ENCODE measurements at regions not wholly inside any gene's neighbourhood (a gene's known extent, or its start where the extent isn't known, plus 50 kb on each side); places are given as distances from the start of the nearest gene placed in this dataset.
A peak's percentile ranks its signal among the peaks of the same experiment; 100 is the strongest.
"Not testable (repeated sequence)": the region's sequence is repeated elsewhere in the genome, so short reads cannot be mapped to it uniquely, and the experiment has no call there.

DNA sequence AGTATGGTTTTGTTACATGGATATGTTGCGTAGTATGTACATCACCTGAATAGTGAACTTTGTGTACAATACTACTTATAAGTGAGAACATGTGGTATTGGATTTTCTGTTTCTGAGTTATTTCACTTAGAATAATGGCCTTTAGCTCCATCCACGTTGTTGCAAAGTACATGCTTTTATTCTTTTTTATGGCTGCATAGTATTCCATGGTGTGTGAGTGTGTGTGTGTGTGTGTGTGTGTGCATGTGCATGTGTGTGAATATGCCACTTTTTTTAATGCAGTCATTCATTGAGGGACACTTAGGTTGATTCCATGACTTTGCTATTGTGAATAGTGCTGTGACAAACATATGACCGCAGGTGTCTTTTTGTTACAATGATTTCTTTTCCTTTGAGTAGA is 147.8 kb downstream of the LEPR start:
- no peak overlapping the region for H2BK120ac ChIP-seq (ENCODE audit: insufficient read depth, low read length, poor library complexity)
- H3K4me2 ChIP-seq (ENCODE audit: low read length), result no peak overlapping the region
- no peaks in the 10 kb centered on the region for H3K4me1 ChIP-seq (ENCODE audit: control insufficient read depth in 1 of 2, insufficient read depth in 2 of 2, low read length in 2 of 2)
- no peak overlapping the region for H3K9ac ChIP-seq (ENCODE audit: low read length)
- H4K12ac ChIP-seq (ENCODE audit: low read depth, low read length), result no peak overlapping the region
- H4K8ac ChIP-seq (ENCODE audit: low read depth, low read length), result no peak overlapping the region
- no peak overlapping the region for H2BK12ac ChIP-seq (ENCODE audit: low read length)
- H3K79me1 ChIP-seq (ENCODE audit: low read length), result no peaks in the 10 kb centered on the region
- no peaks in the 10 kb centered on the region for H3K36me3 ChIP-seq (ENCODE audit: control insufficient read depth in 1 of 2, insufficient read depth in 2 of 2, low read length in 2 of 2)
- H2AK5ac ChIP-seq (ENCODE audit: low read length), result no peak overlapping the region
- no peak overlapping the region for H3K14ac ChIP-seq (ENCODE audit: low read length)
- H3K4ac ChIP-seq (ENCODE audit: low read depth, low read length), result no peak overlapping the region
- H3K4me3 ChIP-seq (ENCODE audit: low read depth, low read length), result no peak overlapping the region
- WGBS (ENCODE audit: extremely low coverage, insufficient coverage, insufficient read length), result no CpG with 5 or more reads among the region's 3 CpGs
- H3K23ac ChIP-seq (ENCODE audit: low read length), result no peak overlapping the region
- H2BK5ac ChIP-seq (ENCODE audit: low read depth, low read length, poor library complexity), result no peak overlapping the region
- H2AFZ ChIP-seq (ENCODE audit: insufficient read depth, low read length, poor library complexity), result no peak overlapping the region
- no peaks in the 10 kb centered on the region for H3K27me3 ChIP-seq (ENCODE audit: insufficient read depth, low read length)
- no peaks in the 10 kb centered on the region for H3K9me3 ChIP-seq (ENCODE audit: insufficient read depth, low read depth, low read length)
- H3K18ac ChIP-seq (ENCODE audit: low read length), result no peak overlapping the region
- no peak overlapping the region for H3K27ac ChIP-seq (ENCODE audit: low read depth, low read length)
- no peak overlapping the region for H4K91ac ChIP-seq (ENCODE audit: low read depth, low read length)
- DNase-seq, result no peak
- no peaks in the 10 kb centered on the region for H3K79me2 ChIP-seq (ENCODE audit: control insufficient read depth, insufficient read depth, low read length, poor library complexity)

DNA sequence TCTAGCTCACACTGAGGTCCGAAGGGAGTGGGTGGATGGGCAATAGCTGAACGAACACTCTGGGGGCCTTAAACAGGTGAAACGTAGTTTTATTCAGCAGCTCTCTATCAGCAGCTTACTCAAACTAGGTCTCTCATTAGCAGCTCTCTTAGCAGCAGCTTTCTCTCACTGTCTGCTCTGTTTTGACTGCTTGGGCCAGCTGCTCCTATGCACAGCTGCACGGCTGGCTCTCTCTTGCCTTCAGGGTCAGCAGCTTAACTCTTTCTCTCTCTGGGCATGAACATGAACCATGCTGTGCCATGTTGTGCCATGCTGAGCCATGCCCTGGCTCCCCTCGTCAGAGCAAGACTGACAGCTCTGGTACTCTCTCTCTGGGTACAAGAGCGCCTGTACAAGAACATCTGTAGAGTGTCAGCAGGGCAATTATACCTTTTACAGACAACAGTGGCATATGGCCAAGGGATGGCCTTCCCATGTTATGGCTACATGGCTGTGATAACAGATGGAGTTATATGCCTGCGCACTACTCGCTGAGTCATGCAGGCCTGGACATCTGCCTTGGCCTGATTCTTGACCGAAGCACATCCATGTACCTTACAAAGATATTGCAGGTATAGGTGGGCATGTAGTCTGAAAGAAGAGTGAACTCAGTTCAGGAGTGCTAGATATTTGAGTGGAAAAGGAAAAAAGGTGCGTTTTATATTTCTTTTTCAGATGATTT is 152.4 kb downstream of the LEPR start:
- Histone ChIP-seq H2AFZ (ENCODE audit: insufficient read depth, low read length, poor library complexity) (no peak overlapping the region), H3K23ac (ENCODE audit: low read length) (no peak overlapping the region)
- no peak for DNase-seq

DNA sequence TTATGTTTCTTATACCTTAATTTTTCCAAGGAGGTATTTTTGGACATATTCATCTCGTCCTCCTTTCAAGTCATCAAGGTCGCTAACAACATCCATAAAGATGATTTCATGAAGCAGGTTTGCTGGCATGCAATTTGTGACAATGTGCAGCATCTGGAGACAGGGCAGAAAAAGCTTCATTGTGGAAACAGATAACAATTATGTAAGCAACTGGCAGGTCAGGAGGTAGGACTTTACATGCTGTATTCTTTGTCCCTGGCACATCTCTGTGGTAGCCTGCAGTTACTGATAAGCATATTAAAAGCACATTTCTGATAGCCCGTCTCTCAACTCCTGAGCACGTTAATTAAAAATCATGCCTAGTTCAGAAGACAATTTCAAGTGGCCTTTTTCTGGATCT is 156.8 kb downstream of the LEPR start:
- no peak overlapping the region for H3K4me3 ChIP-seq (ENCODE audit: low read depth, low read length)
- H3K27ac ChIP-seq (ENCODE audit: low read depth, low read length), result no peak overlapping the region
- H3K79me2 ChIP-seq (ENCODE audit: control insufficient read depth, insufficient read depth, low read length, poor library complexity), result no peaks in the 10 kb centered on the region
- no peak overlapping the region for H3K18ac ChIP-seq (ENCODE audit: low read length)
- no peak overlapping the region for H2BK120ac ChIP-seq (ENCODE audit: insufficient read depth, low read length, poor library complexity)
- no CpG with 5 or more reads among the region's 4 CpGs for WGBS (ENCODE audit: extremely low coverage, insufficient coverage, insufficient read length)
- H3K79me1 ChIP-seq (ENCODE audit: low read length), result no peaks in the 10 kb centered on the region
- H4K8ac ChIP-seq (ENCODE audit: low read depth, low read length), result no peak overlapping the region
- H2AK5ac ChIP-seq (ENCODE audit: low read length), result no peak overlapping the region
- no peak overlapping the region for H2BK12ac ChIP-seq (ENCODE audit: low read length)
- no peak overlapping the region for H4K91ac ChIP-seq (ENCODE audit: low read depth, low read length)
- no peaks in the 10 kb centered on the region for H3K4me1 ChIP-seq (ENCODE audit: control insufficient read depth in 1 of 2, insufficient read depth in 2 of 2, low read length in 2 of 2)
- DNase-seq, result no peak
- no peak overlapping the region for H2BK5ac ChIP-seq (ENCODE audit: low read depth, low read length, poor library complexity)
- H3K14ac ChIP-seq (ENCODE audit: low read length), result no peak overlapping the region
- no peak overlapping the region for H3K9ac ChIP-seq (ENCODE audit: low read length)
- no peak overlapping the region for H4K12ac ChIP-seq (ENCODE audit: low read depth, low read length)
- no peaks in the 10 kb centered on the region for H3K27me3 ChIP-seq (ENCODE audit: insufficient read depth, low read length)
- H3K9me3 ChIP-seq (ENCODE audit: insufficient read depth, low read depth, low read length), result peaks cover 3% of the 10 kb centered on the region
- peaks cover 0 to 1% of the 10 kb centered on the region in 2 experiments for H3K36me3 ChIP-seq (ENCODE audit: control insufficient read depth in 1 of 2, insufficient read depth in 2 of 2, low read length in 2 of 2)
- no peak overlapping the region for H3K23ac ChIP-seq (ENCODE audit: low read length)
- H2AFZ ChIP-seq (ENCODE audit: insufficient read depth, low read length, poor library complexity), result no peak overlapping the region
- no peak overlapping the region for H3K4ac ChIP-seq (ENCODE audit: low read depth, low read length)
- H3K4me2 ChIP-seq (ENCODE audit: low read length), result no peak overlapping the region

More for the DNA sequence above, 152.4 kb downstream of the LEPR start:
- no CpG with 5 or more reads among the region's 10 CpGs for WGBS (ENCODE audit: extremely low coverage, insufficient coverage, insufficient read length)
- Histone ChIP-seq H3K4ac (ENCODE audit: low read depth, low read length) (no peak overlapping the region), H4K91ac (ENCODE audit: low read depth, low read length) (no peak overlapping the region), H3K27me3 (ENCODE audit: insufficient read depth, low read length) (no peaks in the 10 kb centered on the region), H3K9me3 (ENCODE audit: insufficient read depth, low read depth, low read length) (peaks cover 3% of the 10 kb centered on the region), H3K4me1 (ENCODE audit: control insufficient read depth in 1 of 2, insufficient read depth in 2 of 2, low read length in 2 of 2) (no peaks in the 10 kb centered on the region), H3K79me1 (ENCODE audit: low read length) (no peaks in the 10 kb centered on the region), H3K27ac (ENCODE audit: low read depth, low read length) (no peak overlapping the region), H2AK5ac (ENCODE audit: low read length) (no peak overlapping the region), H2BK120ac (ENCODE audit: insufficient read depth, low read length, poor library complexity) (no peak overlapping the region), H4K12ac (ENCODE audit: low read depth, low read length) (no peak overlapping the region), H2BK12ac (ENCODE audit: low read length) (no peak overlapping the region), H3K4me3 (ENCODE audit: low read depth, low read length) (no peak overlapping the region), H3K9ac (ENCODE audit: low read length) (no peak overlapping the region), H2BK5ac (ENCODE audit: low read depth, low read length, poor library complexity) (no peak overlapping the region), H3K36me3 (ENCODE audit: control insufficient read depth in 1 of 2, insufficient read depth in 2 of 2, low read length in 2 of 2) (peaks cover 0 to 1% of the 10 kb centered on the region in 2 experiments), H3K18ac (ENCODE audit: low read length) (no peak overlapping the region), H3K14ac (ENCODE audit: low read length) (no peak overlapping the region), H3K4me2 (ENCODE audit: low read length) (no peak overlapping the region), H3K79me2 (ENCODE audit: control insufficient read depth, insufficient read depth, low read length, poor library complexity) (no peaks in the 10 kb centered on the region), H4K8ac (ENCODE audit: low read depth, low read length) (no peak overlapping the region)

DNA sequence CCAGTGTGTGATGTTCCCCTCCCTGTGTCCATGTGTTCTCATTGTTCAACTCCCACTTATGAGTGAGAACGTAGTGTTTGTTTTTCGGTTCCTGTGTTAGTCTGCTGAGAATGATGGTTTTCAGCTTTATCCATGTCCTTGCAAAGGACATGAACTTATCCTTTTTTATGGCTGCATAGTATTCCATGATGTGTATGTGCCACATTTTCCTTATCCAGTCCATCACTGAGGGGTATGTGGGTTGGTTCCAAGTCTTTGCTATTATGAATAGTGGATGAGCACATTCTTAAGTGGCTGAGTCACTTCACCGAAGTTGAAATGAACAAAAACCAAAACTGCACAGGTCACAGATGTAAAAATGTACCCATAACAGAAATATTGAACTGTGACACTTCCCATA is 157.5 kb downstream of the LEPR start:
- WGBS (ENCODE audit: extremely low coverage, insufficient coverage, insufficient read length), result no CpG with 5 or more reads among the region's 3 CpGs
- H3K27ac ChIP-seq (ENCODE audit: low read depth, low read length), result not testable (repeated sequence)

More for the DNA sequence above, 157.5 kb downstream of the LEPR start:
- H3K18ac ChIP-seq (ENCODE audit: low read length); H3K27me3 ChIP-seq (ENCODE audit: insufficient read depth, low read length); H3K9ac ChIP-seq (ENCODE audit: low read length); H4K12ac ChIP-seq (ENCODE audit: low read depth, low read length); H2BK5ac ChIP-seq (ENCODE audit: low read depth, low read length, poor library complexity); H2AFZ ChIP-seq (ENCODE audit: insufficient read depth, low read length, poor library complexity); H3K79me1 ChIP-seq (ENCODE audit: low read length); H3K4ac ChIP-seq (ENCODE audit: low read depth, low read length); H3K4me1 ChIP-seq (ENCODE audit: control insufficient read depth in 1 of 2, insufficient read depth in 2 of 2, low read length in 2 of 2); H4K8ac ChIP-seq (ENCODE audit: low read depth, low read length); H3K4me3 ChIP-seq (ENCODE audit: low read depth, low read length); H3K23ac ChIP-seq (ENCODE audit: low read length); H2BK120ac ChIP-seq (ENCODE audit: insufficient read depth, low read length, poor library complexity); H3K79me2 ChIP-seq (ENCODE audit: control insufficient read depth, insufficient read depth, low read length, poor library complexity); H3K4me2 ChIP-seq (ENCODE audit: low read length); H3K36me3 ChIP-seq (ENCODE audit: control insufficient read depth in 1 of 2, insufficient read depth in 2 of 2, low read length in 2 of 2); H4K91ac ChIP-seq (ENCODE audit: low read depth, low read length); H2BK12ac ChIP-seq (ENCODE audit: low read length); H3K14ac ChIP-seq (ENCODE audit: low read length); H2AK5ac ChIP-seq (ENCODE audit: low read length); H3K9me3 ChIP-seq (ENCODE audit: insufficient read depth, low read depth, low read length): not testable (repeated sequence)
- peak in 1 of 2 donors; percentile 15 for DNase-seq
